ENCODE measurements at regions not wholly inside any gene's neighbourhood (a gene's known extent, or its start where the extent isn't known, plus 50 kb on each side); places are given as distances from the start of the nearest gene placed in this dataset.

DNA sequence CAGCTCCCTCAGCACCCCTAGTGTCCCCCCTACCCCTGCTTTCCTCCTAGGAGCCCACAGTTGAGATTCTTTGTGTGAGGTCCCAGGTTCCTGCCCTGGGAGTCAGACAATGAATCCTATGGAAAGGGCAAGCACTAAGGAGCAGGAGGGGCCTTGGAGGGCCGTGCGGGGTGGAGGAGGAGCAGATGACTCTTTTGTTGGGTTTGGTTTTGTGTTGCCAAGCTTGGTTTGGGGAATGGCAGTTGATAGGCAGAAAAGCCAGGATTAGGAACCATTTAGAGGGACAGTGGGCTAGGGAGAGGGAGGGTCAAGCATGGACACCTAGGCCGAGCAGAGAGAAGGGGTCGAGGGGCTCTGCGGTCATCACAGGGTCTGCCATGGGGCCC lies 61.6 kb upstream of the SPTLC1 start:
- no peak for DNase-seq
- Histone ChIP-seq H3K4me1 (ENCODE audit: control insufficient read depth, insufficient read depth, low read length, poor library complexity, severe bottlenecking) (no peaks in the 10 kb centered on the region), H3K27me3 (ENCODE audit: control insufficient read depth, insufficient read depth, low read length) (no peaks in the 10 kb centered on the region), H3K4me3 (ENCODE audit: low read depth, low read length) (no peak overlapping the region), H3K36me3 (ENCODE audit: control insufficient read depth, insufficient read depth, low read length) (no peaks in the 10 kb centered on the region), H3K27ac (ENCODE audit: insufficient read depth, low read length, poor library complexity, severe bottlenecking) (no peak overlapping the region), H3K9me3 (ENCODE audit: control insufficient read depth in 2 of 2, low read length in 2 of 2) (no peaks in the 10 kb centered on the region)
- H3K27ac Mint-ChIP-seq = no peak overlapping the region
- H3K4me1 Mint-ChIP-seq = no peaks in the 10 kb centered on the region
- no peak for ATAC-seq (ENCODE audit: low read depth in 2 of 2)
- H3K4me3 Mint-ChIP-seq = no peak overlapping the region
- peaks cover 0 to 7% (median 0%) of the 10 kb centered on the region in 7 donors for H3K9me3 Mint-ChIP-seq
- no peaks in the 10 kb centered on the region for H3K36me3 Mint-ChIP-seq
- peaks cover 5% of the 10 kb centered on the region for H3K27me3 Mint-ChIP-seq

DNA sequence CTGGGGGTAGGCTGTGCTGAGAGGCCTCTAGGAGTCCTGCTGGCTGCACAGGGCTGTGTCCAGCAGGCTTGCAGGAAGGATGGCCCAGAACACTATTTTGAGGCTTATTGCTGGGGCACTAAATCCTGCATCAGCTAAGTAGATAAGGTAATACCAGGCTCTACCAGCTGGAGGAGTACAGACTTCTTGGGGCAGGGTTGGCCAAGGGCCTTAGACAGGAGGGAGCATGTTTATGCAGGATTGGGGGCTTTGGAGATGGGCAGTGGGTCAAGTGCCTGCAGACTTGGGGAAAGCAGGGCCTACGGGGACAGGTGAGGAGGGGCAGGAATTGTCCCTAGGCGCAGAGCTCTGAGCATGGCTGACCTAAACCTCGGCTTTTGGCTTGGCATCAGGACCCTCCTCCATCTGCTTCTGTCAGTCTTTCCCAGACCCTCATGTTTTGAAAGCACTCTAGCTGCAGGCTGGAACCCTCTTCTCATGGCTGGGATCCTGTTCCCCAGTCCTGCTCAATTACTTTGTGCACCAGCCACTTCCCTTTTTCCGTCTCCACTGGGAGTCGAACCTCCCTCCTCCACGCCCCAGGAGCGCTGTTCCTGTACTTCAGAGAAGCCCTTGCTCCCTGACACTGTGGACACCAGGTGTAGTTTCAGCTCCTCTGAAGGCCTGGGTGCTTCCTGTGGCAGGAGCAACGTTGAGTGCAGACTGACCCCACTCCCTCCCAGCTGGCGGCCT lies 61.0 kb upstream of the SPTLC1 start:
- Mint-ChIP-seq H3K36me3 (no peaks in the 10 kb centered on the region), H3K27me3 (peaks cover 5% of the 10 kb centered on the region), H3K4me3 (no peak overlapping the region), H3K27ac (no peak overlapping the region), H3K9me3 (peaks cover 0 to 7% (median 0%) of the 10 kb centered on the region in 7 donors), H3K4me1 (no peaks in the 10 kb centered on the region)
- Histone ChIP-seq H3K4me3 (ENCODE audit: low read depth, low read length) (no peak overlapping the region), H3K27me3 (ENCODE audit: control insufficient read depth, insufficient read depth, low read length) (no peaks in the 10 kb centered on the region), H3K9me3 (ENCODE audit: control insufficient read depth in 2 of 2, low read length in 2 of 2) (no peaks in the 10 kb centered on the region), H3K4me1 (ENCODE audit: control insufficient read depth, insufficient read depth, low read length, poor library complexity, severe bottlenecking) (no peaks in the 10 kb centered on the region), H3K27ac (ENCODE audit: insufficient read depth, low read length, poor library complexity, severe bottlenecking) (no peak overlapping the region), H3K36me3 (ENCODE audit: control insufficient read depth, insufficient read depth, low read length) (no peaks in the 10 kb centered on the region)
- DNase-seq (peak in 1 of 3 donors; percentile 6), ATAC-seq (ENCODE audit: low read depth in 2 of 2) (no peak)

DNA sequence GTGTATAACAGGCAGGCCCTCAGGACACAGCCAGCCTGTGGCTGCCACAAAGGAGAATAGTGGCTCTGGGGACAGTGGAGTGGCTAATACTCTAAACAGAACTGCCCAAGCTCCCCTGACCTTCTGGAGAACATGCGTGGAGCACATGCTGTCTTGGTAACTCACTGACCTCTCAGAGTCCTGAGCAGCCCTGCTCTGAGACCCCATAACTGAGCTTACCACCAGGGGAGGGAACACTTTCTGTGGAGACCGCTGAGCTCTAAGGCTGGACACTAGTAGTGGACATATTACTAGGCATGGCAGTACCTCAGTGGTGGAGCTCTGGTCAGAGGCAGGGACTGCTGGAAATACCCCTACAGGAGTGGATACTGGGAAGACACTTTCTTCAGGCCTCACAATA lies 60.2 kb upstream of the SPTLC1 start:
- H3K27me3 ChIP-seq (ENCODE audit: control insufficient read depth, insufficient read depth, low read length) = no peaks in the 10 kb centered on the region
- no peaks in the 10 kb centered on the region for H3K36me3 ChIP-seq (ENCODE audit: control insufficient read depth, insufficient read depth, low read length)
- Mint-ChIP-seq H3K9me3 (peaks cover 0 to 7% (median 0%) of the 10 kb centered on the region in 7 donors), H3K27me3 (peaks cover 10% of the 10 kb centered on the region), H3K36me3 (no peaks in the 10 kb centered on the region), H3K27ac (no peak overlapping the region), H3K4me1 (no peaks in the 10 kb centered on the region), H3K4me3 (no peak overlapping the region)
- ATAC-seq (ENCODE audit: low read depth in 2 of 2) = no peak
- H3K4me1 ChIP-seq (ENCODE audit: control insufficient read depth, insufficient read depth, low read length, poor library complexity, severe bottlenecking) = no peaks in the 10 kb centered on the region
- H3K9me3 ChIP-seq (ENCODE audit: control insufficient read depth in 2 of 2, low read length in 2 of 2) = no peaks in the 10 kb centered on the region
- H3K27ac ChIP-seq (ENCODE audit: insufficient read depth, low read length, poor library complexity, severe bottlenecking) = no peak overlapping the region
- DNase-seq = no peak
- H3K4me3 ChIP-seq (ENCODE audit: low read depth, low read length) = no peak overlapping the region

DNA sequence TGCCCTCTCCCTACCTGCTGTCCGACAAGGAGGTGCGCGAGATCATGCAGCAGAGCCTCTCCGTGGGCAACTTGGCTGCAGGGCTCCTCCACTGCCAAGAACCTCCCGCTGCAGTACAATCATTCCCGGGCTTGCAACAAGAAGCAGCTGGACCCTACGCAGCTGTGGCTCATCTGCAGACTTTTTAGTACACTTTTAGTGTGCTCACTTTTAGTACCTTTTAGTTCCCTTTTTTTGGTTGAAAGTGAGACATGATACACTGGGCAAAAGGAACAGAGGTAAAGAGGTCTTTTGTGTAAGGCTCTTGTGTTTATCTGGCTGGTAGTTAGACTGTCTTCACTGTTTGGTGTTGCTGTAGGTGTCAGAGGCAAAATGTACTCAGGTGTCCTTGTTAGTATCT lies 58.1 kb upstream of the SPTLC1 start:
- no peak for ATAC-seq (ENCODE audit: low read depth in 2 of 2)
- Histone ChIP-seq H3K36me3 (ENCODE audit: control insufficient read depth, insufficient read depth, low read length) (no peaks in the 10 kb centered on the region), H3K27ac (ENCODE audit: insufficient read depth, low read length, poor library complexity, severe bottlenecking) (no peak overlapping the region), H3K4me1 (ENCODE audit: control insufficient read depth, insufficient read depth, low read length, poor library complexity, severe bottlenecking) (no peaks in the 10 kb centered on the region), H3K27me3 (ENCODE audit: control insufficient read depth, insufficient read depth, low read length) (no peaks in the 10 kb centered on the region), H3K4me3 (ENCODE audit: low read depth, low read length) (no peak overlapping the region), H3K9me3 (ENCODE audit: control insufficient read depth in 2 of 2, low read length in 2 of 2) (no peaks in the 10 kb centered on the region)
- Mint-ChIP-seq H3K4me3 (no peak overlapping the region), H3K9me3 (peaks cover 0 to 7% (median 1%) of the 10 kb centered on the region in 7 donors), H3K27me3 (peaks cover 19% of the 10 kb centered on the region), H3K4me1 (no peaks in the 10 kb centered on the region), H3K27ac (no peak overlapping the region), H3K36me3 (no peaks in the 10 kb centered on the region)
- DNase-seq = no peak

DNA sequence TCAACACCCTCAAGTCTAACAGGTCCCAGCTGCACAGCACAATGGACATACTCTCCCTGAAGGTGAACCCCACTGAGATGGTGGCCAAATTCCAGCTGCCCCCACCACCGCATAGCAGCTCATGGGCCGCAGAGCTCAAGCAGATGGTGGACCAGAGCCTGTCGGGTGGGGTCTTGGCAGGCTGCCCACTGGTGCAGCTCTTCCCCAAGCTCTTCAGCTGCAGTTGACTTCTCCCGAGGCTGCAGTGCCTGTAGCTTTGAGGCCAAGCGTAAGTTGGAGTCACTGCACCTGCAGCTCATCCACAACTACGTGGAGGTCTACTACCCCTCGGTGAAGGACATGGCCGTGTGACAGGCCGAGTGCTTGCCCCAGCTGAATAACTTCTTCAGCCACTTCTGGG lies 56.6 kb upstream of the SPTLC1 start:
- H3K27me3 Mint-ChIP-seq = peaks cover 29% of the 10 kb centered on the region
- H3K27me3 ChIP-seq (ENCODE audit: control insufficient read depth, insufficient read depth, low read length) = peaks cover 4% of the 10 kb centered on the region
- H3K4me1 ChIP-seq (ENCODE audit: control insufficient read depth, insufficient read depth, low read length, poor library complexity, severe bottlenecking) = no peaks in the 10 kb centered on the region
- H3K36me3 ChIP-seq (ENCODE audit: control insufficient read depth, insufficient read depth, low read length) = no peaks in the 10 kb centered on the region
- no peak overlapping the region for H3K4me3 ChIP-seq (ENCODE audit: low read depth, low read length)
- H3K9me3 Mint-ChIP-seq = peaks cover 0 to 7% (median 1%) of the 10 kb centered on the region in 7 donors
- H3K4me3 Mint-ChIP-seq = no peak overlapping the region
- no peak overlapping the region for H3K27ac Mint-ChIP-seq
- no peaks in the 10 kb centered on the region for H3K4me1 Mint-ChIP-seq
- H3K9me3 ChIP-seq (ENCODE audit: control insufficient read depth in 2 of 2, low read length in 2 of 2) = no peaks in the 10 kb centered on the region
- ATAC-seq (ENCODE audit: low read depth in 2 of 2) (no peak), DNase-seq (no peak)
- H3K36me3 Mint-ChIP-seq = no peaks in the 10 kb centered on the region
- no peak overlapping the region for H3K27ac ChIP-seq (ENCODE audit: insufficient read depth, low read length, poor library complexity, severe bottlenecking)

DNA sequence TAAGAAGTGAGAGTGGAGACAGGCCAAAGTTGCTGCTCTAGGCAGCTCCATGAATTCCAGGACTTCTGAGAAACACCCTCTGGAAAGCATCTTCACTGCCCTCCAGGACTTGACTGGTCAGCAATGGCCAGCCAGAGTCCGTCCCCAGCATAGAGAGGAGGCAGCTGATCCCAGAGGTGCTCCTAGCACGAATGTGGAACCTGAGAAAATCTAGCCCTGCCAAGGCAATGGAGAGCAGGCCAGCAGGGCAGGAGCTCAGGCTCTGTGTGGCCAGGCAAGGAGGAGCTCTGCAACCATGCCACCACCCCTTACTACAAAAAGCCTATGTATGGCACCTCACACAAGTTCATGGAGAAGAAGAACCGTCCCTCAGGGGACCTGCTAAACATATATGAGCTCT lies 56.1 kb upstream of the SPTLC1 start:
- peaks cover 31% of the 10 kb centered on the region for H3K27me3 Mint-ChIP-seq
- no peak overlapping the region for H3K27ac ChIP-seq (ENCODE audit: insufficient read depth, low read length, poor library complexity, severe bottlenecking)
- DNase-seq (no peak), ATAC-seq (ENCODE audit: low read depth in 2 of 2) (no peak)
- no peaks in the 10 kb centered on the region for H3K9me3 ChIP-seq (ENCODE audit: control insufficient read depth in 2 of 2, low read length in 2 of 2)
- peaks cover 4% of the 10 kb centered on the region for H3K27me3 ChIP-seq (ENCODE audit: control insufficient read depth, insufficient read depth, low read length)
- H3K27ac Mint-ChIP-seq = no peak overlapping the region
- H3K36me3 ChIP-seq (ENCODE audit: control insufficient read depth, insufficient read depth, low read length) = no peaks in the 10 kb centered on the region
- H3K4me3 ChIP-seq (ENCODE audit: low read depth, low read length) = no peak overlapping the region
- no peaks in the 10 kb centered on the region for H3K36me3 Mint-ChIP-seq
- H3K4me1 Mint-ChIP-seq = no peaks in the 10 kb centered on the region
- H3K9me3 Mint-ChIP-seq = peaks cover 0 to 7% (median 1%) of the 10 kb centered on the region in 7 donors
- H3K4me3 Mint-ChIP-seq = no peak overlapping the region
- H3K4me1 ChIP-seq (ENCODE audit: control insufficient read depth, insufficient read depth, low read length, poor library complexity, severe bottlenecking) = no peaks in the 10 kb centered on the region

DNA sequence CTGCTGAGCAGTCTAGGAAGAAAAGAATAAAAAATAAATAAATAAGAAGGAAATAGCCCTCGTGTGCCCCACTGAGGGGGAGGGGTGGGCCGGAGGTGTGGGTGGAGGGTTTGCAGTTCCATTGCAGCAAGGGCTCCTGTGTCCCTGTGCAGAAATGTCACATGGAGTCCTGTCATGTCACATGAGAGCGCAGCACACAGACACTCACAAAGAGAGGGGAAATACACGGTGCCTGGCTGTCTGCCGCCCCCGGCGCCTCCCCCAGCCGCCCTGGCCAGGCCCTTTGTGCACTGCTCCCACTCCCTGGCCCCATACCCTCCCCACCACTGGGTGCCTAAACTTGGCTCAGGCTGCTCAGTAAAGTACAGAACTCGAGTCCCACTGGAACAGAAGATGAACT lies 55.6 kb upstream of the SPTLC1 start:
- ATAC-seq (ENCODE audit: low read depth in 2 of 2) (no peak), DNase-seq (no peak)
- Mint-ChIP-seq H3K27me3 (peaks cover 33% of the 10 kb centered on the region), H3K27ac (no peak overlapping the region), H3K4me1 (no peaks in the 10 kb centered on the region), H3K9me3 (peaks cover 0 to 8% (median 1%) of the 10 kb centered on the region in 7 donors), H3K36me3 (no peaks in the 10 kb centered on the region), H3K4me3 (no peak overlapping the region)
- H3K27ac ChIP-seq (ENCODE audit: insufficient read depth, low read length, poor library complexity, severe bottlenecking) = no peak overlapping the region
- no peaks in the 10 kb centered on the region for H3K9me3 ChIP-seq (ENCODE audit: control insufficient read depth in 2 of 2, low read length in 2 of 2)
- H3K4me1 ChIP-seq (ENCODE audit: control insufficient read depth, insufficient read depth, low read length, poor library complexity, severe bottlenecking) = no peaks in the 10 kb centered on the region
- H3K4me3 ChIP-seq (ENCODE audit: low read depth, low read length) = no peak overlapping the region
- H3K27me3 ChIP-seq (ENCODE audit: control insufficient read depth, insufficient read depth, low read length) = peaks cover 4% of the 10 kb centered on the region
- H3K36me3 ChIP-seq (ENCODE audit: control insufficient read depth, insufficient read depth, low read length) = no peaks in the 10 kb centered on the region

DNA sequence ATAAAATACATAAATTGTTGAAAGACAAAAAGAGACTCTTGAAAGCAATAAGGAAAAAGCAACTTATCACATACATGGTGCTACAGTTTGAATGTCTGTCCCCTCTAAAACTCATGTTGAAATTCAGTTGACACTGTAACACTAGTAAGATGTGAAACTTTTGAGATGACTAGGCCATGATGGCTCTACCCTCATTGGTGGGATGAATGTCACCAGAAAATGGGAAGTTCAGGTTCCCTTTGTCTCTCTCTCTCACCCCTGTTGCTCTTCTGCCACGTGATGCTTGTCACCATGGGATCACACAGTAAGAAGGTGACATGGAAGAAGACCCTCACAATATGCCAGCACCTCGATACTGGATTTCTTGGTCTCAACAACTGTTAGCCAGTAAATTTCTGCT lies 50.3 kb upstream of the SPTLC1 start:
- Histone ChIP-seq H3K27ac (ENCODE audit: insufficient read depth, low read length, poor library complexity, severe bottlenecking) (no peak overlapping the region), H3K36me3 (ENCODE audit: control insufficient read depth, insufficient read depth, low read length) (no peaks in the 10 kb centered on the region), H3K9me3 (ENCODE audit: control insufficient read depth in 2 of 2, low read length in 2 of 2) (peaks cover 11 to 14% of the 10 kb centered on the region in 2 experiments), H3K27me3 (ENCODE audit: control insufficient read depth, insufficient read depth, low read length) (peaks cover 8% of the 10 kb centered on the region), H3K4me3 (ENCODE audit: low read depth, low read length) (no peak overlapping the region), H3K4me1 (ENCODE audit: control insufficient read depth, insufficient read depth, low read length, poor library complexity, severe bottlenecking) (no peaks in the 10 kb centered on the region)
- ATAC-seq (ENCODE audit: low read depth in 2 of 2) = no peak
- Mint-ChIP-seq H3K9me3 (peaks cover 0 to 22% (median 3%) of the 10 kb centered on the region in 7 donors), H3K4me3 (no peak overlapping the region), H3K36me3 (no peaks in the 10 kb centered on the region), H3K27ac (no peak overlapping the region), H3K4me1 (no peaks in the 10 kb centered on the region), H3K27me3 (peaks cover 46% of the 10 kb centered on the region)
- DNase-seq = no peak

All from CD4-positive, CD25-positive, alpha-beta regulatory T cell (primary cell).